ENCODE measurements at regions not wholly inside any gene's neighbourhood (a gene's known extent, or its start where the extent isn't known, plus 50 kb on each side); places are given as distances from the start of the nearest gene placed in this dataset.

DNA sequence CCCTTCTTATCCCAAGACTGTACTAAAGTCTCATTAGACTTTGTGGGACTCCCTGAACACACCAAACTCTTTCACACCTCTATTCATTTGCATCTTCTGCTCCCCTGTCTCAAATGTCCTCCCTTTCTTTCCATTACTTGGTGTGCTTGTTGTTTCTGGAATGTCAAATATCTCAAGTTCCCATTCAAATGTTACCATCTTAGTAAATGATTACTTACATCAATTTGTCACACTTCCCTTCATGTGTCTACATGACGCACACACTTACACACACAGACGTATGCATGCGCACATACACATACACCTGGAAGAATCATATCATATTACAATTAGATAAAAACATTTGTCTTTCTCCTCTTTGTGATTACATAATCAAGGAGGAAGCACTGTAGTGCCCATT lies 210.8 kb upstream of the TEX13C start:
- TF ChIP-seq, protein P1, sequence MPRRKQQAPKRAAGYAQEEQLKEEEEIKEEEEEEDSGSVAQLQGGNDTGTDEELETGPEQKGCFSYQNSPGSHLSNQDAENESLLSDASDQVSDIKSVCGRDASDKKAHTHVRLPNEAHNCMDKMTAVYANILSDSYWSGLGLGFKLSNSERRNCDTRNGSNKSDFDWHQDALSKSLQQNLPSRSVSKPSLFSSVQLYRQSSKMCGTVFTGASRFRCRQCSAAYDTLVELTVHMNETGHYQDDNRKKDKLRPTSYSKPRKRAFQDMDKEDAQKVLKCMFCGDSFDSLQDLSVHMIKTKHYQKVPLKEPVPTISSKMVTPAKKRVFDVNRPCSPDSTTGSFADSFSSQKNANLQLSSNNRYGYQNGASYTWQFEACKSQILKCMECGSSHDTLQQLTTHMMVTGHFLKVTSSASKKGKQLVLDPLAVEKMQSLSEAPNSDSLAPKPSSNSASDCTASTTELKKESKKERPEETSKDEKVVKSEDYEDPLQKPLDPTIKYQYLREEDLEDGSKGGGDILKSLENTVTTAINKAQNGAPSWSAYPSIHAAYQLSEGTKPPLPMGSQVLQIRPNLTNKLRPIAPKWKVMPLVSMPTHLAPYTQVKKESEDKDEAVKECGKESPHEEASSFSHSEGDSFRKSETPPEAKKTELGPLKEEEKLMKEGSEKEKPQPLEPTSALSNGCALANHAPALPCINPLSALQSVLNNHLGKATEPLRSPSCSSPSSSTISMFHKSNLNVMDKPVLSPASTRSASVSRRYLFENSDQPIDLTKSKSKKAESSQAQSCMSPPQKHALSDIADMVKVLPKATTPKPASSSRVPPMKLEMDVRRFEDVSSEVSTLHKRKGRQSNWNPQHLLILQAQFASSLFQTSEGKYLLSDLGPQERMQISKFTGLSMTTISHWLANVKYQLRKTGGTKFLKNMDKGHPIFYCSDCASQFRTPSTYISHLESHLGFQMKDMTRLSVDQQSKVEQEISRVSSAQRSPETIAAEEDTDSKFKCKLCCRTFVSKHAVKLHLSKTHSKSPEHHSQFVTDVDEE (CRISPR knock-in tag; IDR thresholded peaks at IDR 0.05): no peak
- no peak for TF ChIP-seq ZFP3 (CRISPR knock-in tag; IDR thresholded peaks at IDR 0.05)
- TF ChIP-seq, protein P2, sequence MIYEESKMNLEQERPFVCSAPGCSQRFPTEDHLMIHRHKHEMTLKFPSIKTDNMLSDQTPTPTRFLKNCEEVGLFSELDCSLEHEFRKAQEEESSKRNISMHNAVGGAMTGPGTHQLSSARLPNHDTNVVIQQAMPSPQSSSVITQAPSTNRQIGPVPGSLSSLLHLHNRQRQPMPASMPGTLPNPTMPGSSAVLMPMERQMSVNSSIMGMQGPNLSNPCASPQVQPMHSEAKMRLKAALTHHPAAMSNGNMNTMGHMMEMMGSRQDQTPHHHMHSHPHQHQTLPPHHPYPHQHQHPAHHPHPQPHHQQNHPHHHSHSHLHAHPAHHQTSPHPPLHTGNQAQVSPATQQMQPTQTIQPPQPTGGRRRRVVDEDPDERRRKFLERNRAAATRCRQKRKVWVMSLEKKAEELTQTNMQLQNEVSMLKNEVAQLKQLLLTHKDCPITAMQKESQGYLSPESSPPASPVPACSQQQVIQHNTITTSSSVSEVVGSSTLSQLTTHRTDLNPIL (CRISPR knock-in tag; IDR thresholded peaks at IDR 0.05; ENCODE audit: low read depth): no peak
- TF ChIP-seq OSR1 (CRISPR knock-in tag; IDR thresholded peaks at IDR 0.05): no peak
- TF ChIP-seq ZNF70 (CRISPR knock-in tag; IDR thresholded peaks at IDR 0.05): no peak
- no peak for TF ChIP-seq ISL1 (CRISPR knock-in tag; IDR thresholded peaks at IDR 0.05)
- no peak for TF ChIP-seq ARNTL (CRISPR knock-in tag; IDR thresholded peaks at IDR 0.05; ENCODE audit: borderline replicate concordance, low read depth)
- TF ChIP-seq TOX (CRISPR knock-in tag; IDR thresholded peaks at IDR 0.05; ENCODE audit: borderline replicate concordance): no peak
- no peak for TF ChIP-seq GLIS3 (CRISPR knock-in tag; IDR thresholded peaks at IDR 0.05)
- TF ChIP-seq BACH2 (CRISPR knock-in tag; IDR thresholded peaks at IDR 0.05; ENCODE audit: borderline replicate concordance): no peak
- TF ChIP-seq, protein P3, sequence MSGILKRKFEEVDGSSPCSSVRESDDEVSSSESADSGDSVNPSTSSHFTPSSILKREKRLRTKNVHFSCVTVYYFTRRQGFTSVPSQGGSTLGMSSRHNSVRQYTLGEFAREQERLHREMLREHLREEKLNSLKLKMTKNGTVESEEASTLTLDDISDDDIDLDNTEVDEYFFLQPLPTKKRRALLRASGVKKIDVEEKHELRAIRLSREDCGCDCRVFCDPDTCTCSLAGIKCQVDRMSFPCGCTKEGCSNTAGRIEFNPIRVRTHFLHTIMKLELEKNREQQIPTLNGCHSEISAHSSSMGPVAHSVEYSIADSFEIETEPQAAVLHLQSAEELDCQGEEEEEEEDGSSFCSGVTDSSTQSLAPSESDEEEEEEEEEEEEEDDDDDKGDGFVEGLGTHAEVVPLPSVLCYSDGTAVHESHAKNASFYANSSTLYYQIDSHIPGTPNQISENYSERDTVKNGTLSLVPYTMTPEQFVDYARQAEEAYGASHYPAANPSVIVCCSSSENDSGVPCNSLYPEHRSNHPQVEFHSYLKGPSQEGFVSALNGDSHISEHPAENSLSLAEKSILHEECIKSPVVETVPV (CRISPR knock-in tag; IDR thresholded peaks at IDR 0.05): no peak
- no peak for TF ChIP-seq ZNF8 (CRISPR knock-in tag; IDR thresholded peaks at IDR 0.05)
- TF ChIP-seq ZFP30 (CRISPR knock-in tag; IDR thresholded peaks at IDR 0.05): no peak
- TF ChIP-seq, protein P4, sequence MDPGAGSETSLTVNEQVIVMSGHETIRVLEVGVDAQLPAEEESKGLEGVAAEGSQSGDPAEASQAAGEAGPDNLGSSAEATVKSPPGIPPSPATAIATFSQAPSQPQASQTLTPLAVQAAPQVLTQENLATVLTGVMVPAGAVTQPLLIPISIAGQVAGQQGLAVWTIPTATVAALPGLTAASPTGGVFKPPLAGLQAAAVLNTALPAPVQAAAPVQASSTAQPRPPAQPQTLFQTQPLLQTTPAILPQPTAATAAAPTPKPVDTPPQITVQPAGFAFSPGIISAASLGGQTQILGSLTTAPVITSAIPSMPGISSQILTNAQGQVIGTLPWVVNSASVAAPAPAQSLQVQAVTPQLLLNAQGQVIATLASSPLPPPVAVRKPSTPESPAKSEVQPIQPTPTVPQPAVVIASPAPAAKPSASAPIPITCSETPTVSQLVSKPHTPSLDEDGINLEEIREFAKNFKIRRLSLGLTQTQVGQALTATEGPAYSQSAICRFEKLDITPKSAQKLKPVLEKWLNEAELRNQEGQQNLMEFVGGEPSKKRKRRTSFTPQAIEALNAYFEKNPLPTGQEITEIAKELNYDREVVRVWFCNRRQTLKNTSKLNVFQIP (CRISPR knock-in tag; IDR thresholded peaks at IDR 0.05; ENCODE audit: borderline replicate concordance, low read depth): no peak
- no peak for ATAC-seq

DNA sequence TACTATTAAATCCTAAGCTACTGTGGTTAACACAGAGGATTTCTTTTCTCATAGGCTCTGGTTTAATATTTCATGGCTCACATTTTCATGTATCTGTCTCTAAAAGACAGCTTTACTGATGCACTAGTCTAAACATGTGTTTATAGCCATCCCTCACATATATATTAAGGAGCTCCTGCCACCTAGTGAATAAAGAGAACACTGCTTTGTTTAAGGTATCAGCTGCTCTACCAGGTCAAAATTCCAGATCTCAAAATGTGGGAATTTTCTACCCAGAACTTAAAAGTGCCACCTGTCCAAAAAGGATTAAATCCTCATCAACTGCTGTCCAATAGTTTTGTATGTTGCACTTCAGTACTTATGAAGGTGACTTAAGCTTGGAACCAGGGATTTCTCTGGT lies 188.5 kb upstream of the TEX13C start:
- 0 out of 3 replicates have a peak, but pooled peaks have one; percentile 44 for ATAC-seq
- no peak for TF ChIP-seq ZFP3 (CRISPR knock-in tag; IDR thresholded peaks at IDR 0.05)
- TF ChIP-seq ISL1 (CRISPR knock-in tag; IDR thresholded peaks at IDR 0.05): no peak
- TF ChIP-seq, protein P1 (CRISPR knock-in tag; IDR thresholded peaks at IDR 0.05): no peak
- TF ChIP-seq OSR1 (CRISPR knock-in tag; IDR thresholded peaks at IDR 0.05): no peak
- no peak for TF ChIP-seq ZNF8 (CRISPR knock-in tag; IDR thresholded peaks at IDR 0.05)
- no peak for TF ChIP-seq ZC3H10 (CRISPR knock-in tag; IDR thresholded peaks at IDR 0.05)

DNA sequence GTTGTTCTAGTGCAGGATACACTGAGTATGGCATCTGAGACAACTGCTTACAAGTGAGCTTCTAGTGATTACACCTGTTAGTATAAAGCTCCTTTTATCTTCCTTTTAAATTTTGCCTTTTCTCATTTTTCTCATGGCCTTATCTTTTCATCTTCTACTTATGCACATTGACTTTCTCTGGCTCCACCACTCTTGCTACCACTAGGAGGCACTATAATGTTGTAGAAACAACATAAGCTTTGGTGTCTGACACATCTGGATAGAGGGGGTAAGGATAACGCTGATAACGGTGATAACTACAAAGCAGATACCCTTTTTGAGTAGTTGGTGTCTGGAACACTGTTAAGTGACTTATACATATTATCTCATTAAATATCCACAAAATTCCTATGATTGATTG lies 187.4 kb upstream of the TEX13C start:
- ATAC-seq: no peak
- TF ChIP-seq RARB (CRISPR knock-in tag; IDR thresholded peaks at IDR 0.05): no peak
- TF ChIP-seq PPARA (CRISPR knock-in tag; IDR thresholded peaks at IDR 0.05; ENCODE audit: borderline replicate concordance): no peak
- no peak for TF ChIP-seq ESRRG (CRISPR knock-in tag; IDR thresholded peaks at IDR 0.05)
- no peak for TF ChIP-seq ZFP3 (CRISPR knock-in tag; IDR thresholded peaks at IDR 0.05)

DNA sequence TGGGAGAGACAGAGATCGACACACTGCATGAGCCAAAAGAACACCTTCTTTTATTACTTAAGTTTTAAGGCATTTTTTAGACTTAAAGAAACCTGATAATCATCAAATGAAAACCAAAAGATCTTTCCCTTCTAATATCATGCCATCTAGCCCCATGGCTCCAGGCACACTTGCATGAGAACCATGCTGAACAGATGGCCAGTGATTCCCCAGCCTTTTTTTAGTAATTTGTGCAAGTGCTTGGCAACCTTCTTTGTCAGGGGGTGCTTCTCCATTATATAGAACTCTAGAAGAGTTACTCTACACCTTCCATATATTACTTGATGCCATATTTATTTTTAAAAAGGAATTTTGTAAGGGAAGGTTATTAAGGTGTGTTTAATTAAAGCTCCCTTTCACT lies 182.2 kb upstream of the TEX13C start:
- ATAC-seq: no peak
- TF ChIP-seq BACH2 (CRISPR knock-in tag; IDR thresholded peaks at IDR 0.05; ENCODE audit: borderline replicate concordance) (no peak), ZC3H10 (CRISPR knock-in tag; IDR thresholded peaks at IDR 0.05) (no peak), ZNF565 (CRISPR knock-in tag; conservative IDR thresholded peaks at IDR 0.05; ENCODE audit: low read depth) (no peak), ESRRG (CRISPR knock-in tag; IDR thresholded peaks at IDR 0.05) (no peak), RARB (CRISPR knock-in tag; IDR thresholded peaks at IDR 0.05) (no peak), ARNTL (CRISPR knock-in tag; IDR thresholded peaks at IDR 0.05; ENCODE audit: borderline replicate concordance, low read depth) (no peak), TCF4 (CRISPR knock-in tag; IDR thresholded peaks at IDR 0.05; ENCODE audit: borderline replicate concordance) (no peak), OSR1 (CRISPR knock-in tag; IDR thresholded peaks at IDR 0.05) (no peak), SNAI2 (CRISPR knock-in tag; IDR thresholded peaks at IDR 0.05) (no peak), CSDC2 (CRISPR knock-in tag; IDR thresholded peaks at IDR 0.05) (no peak), ZFP30 (CRISPR knock-in tag; IDR thresholded peaks at IDR 0.05) (no peak)
- TF ChIP-seq, protein P4 (CRISPR knock-in tag; IDR thresholded peaks at IDR 0.05; ENCODE audit: borderline replicate concordance, low read depth): no peak
- TF ChIP-seq, protein P5, sequence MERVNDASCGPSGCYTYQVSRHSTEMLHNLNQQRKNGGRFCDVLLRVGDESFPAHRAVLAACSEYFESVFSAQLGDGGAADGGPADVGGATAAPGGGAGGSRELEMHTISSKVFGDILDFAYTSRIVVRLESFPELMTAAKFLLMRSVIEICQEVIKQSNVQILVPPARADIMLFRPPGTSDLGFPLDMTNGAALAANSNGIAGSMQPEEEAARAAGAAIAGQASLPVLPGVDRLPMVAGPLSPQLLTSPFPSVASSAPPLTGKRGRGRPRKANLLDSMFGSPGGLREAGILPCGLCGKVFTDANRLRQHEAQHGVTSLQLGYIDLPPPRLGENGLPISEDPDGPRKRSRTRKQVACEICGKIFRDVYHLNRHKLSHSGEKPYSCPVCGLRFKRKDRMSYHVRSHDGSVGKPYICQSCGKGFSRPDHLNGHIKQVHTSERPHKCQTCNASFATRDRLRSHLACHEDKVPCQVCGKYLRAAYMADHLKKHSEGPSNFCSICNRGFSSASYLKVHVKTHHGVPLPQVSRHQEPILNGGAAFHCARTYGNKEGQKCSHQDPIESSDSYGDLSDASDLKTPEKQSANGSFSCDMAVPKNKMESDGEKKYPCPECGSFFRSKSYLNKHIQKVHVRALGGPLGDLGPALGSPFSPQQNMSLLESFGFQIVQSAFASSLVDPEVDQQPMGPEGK (CRISPR knock-in tag; IDR thresholded peaks at IDR 0.05; ENCODE audit: borderline replicate concordance): no peak

Measured in SK-N-SH treated with all-trans-retinoic acid at 6 μM for 48 hours (cell line).